ENCODE measurements at regions not wholly inside any gene's neighbourhood (a gene's known extent, or its start where the extent isn't known, plus 50 kb on each side); places are given as distances from the start of the nearest gene placed in this dataset.
"Not testable (repeated sequence)": the region's sequence is repeated elsewhere in the genome, so short reads cannot be mapped to it uniquely, and the experiment has no call there.

- H3K36me3 ChIP-seq (ENCODE audit: control insufficient read depth in 5 of 5, insufficient read depth in 5 of 5, low read length in 5 of 5) = no peaks in the 10 kb centered on the region
- H3K27ac ChIP-seq (ENCODE audit: low read depth, low read length) = no peak overlapping the region
- no peaks in the 10 kb centered on the region for H3K27me3 ChIP-seq (ENCODE audit: control insufficient read depth in 5 of 5, insufficient read depth in 4 of 5, low read length in 5 of 5)
- H3K4me1 ChIP-seq (ENCODE audit: control insufficient read depth in 5 of 5, insufficient read depth in 5 of 5, low read length in 5 of 5) = peaks cover 0 to 22% (median 16%) of the 10 kb centered on the region in 5 donors
- H3K4me3 ChIP-seq (ENCODE audit: low read depth in 1 of 5, low read length in 5 of 5) = no peak overlapping the region
- H3K9me3 ChIP-seq (ENCODE audit: control insufficient read depth in 5 of 5, low read length in 5 of 5) = no peaks in the 10 kb centered on the region
- no peak overlapping the region for H3K9ac ChIP-seq (ENCODE audit: low read length in 5 of 5)
These were observed 516.9 kb upstream of the TBL1XR1 start for GRCh38 chr3:177713928-177714900.

GRCh38 chr3:177714945-177715344 is 517.7 kb upstream of the TBL1XR1 start:
- Histone ChIP-seq H3K27me3 (ENCODE audit: control insufficient read depth in 5 of 5, insufficient read depth in 4 of 5, low read length in 5 of 5) (no peaks in the 10 kb centered on the region), H3K36me3 (ENCODE audit: control insufficient read depth in 5 of 5, insufficient read depth in 5 of 5, low read length in 5 of 5) (no peaks in the 10 kb centered on the region), H3K4me1 (ENCODE audit: control insufficient read depth in 5 of 5, insufficient read depth in 5 of 5, low read length in 5 of 5) (peaks cover 0 to 22% (median 16%) of the 10 kb centered on the region in 5 donors), H3K4me3 (ENCODE audit: low read depth in 1 of 5, low read length in 5 of 5) (no peak overlapping the region), H3K9me3 (ENCODE audit: control insufficient read depth in 5 of 5, low read length in 5 of 5) (no peaks in the 10 kb centered on the region), H3K27ac (ENCODE audit: low read depth, low read length) (no peak overlapping the region), H3K9ac (ENCODE audit: low read length in 5 of 5) (no peak overlapping the region)

GRCh38 chr3:177715980-177716379 is 518.7 kb upstream of the TBL1XR1 start:
- Histone ChIP-seq H3K36me3 (ENCODE audit: control insufficient read depth in 5 of 5, insufficient read depth in 5 of 5, low read length in 5 of 5) (no peaks in the 10 kb centered on the region), H3K27ac (ENCODE audit: low read depth, low read length) (no peak overlapping the region), H3K9ac (ENCODE audit: low read length in 5 of 5) (no peak overlapping the region), H3K4me1 (ENCODE audit: control insufficient read depth in 5 of 5, insufficient read depth in 5 of 5, low read length in 5 of 5) (peaks cover 0 to 22% (median 16%) of the 10 kb centered on the region in 5 donors), H3K27me3 (ENCODE audit: control insufficient read depth in 5 of 5, insufficient read depth in 4 of 5, low read length in 5 of 5) (no peaks in the 10 kb centered on the region), H3K9me3 (ENCODE audit: control insufficient read depth in 5 of 5, low read length in 5 of 5) (no peaks in the 10 kb centered on the region), H3K4me3 (ENCODE audit: low read depth in 1 of 5, low read length in 5 of 5) (no peak overlapping the region)

GRCh38 chr3:177720927-177721326 is 523.6 kb upstream of the TBL1XR1 start:
- peaks cover 3 to 43% (median 38%) of the 10 kb centered on the region in 5 donors for H3K4me1 ChIP-seq (ENCODE audit: control insufficient read depth in 5 of 5, insufficient read depth in 5 of 5, low read length in 5 of 5)
- H3K27ac ChIP-seq (ENCODE audit: low read depth, low read length); H3K27me3 ChIP-seq (ENCODE audit: control insufficient read depth in 5 of 5, insufficient read depth in 4 of 5, low read length in 5 of 5); H3K4me3 ChIP-seq (ENCODE audit: low read depth in 1 of 5, low read length in 5 of 5); H3K36me3 ChIP-seq (ENCODE audit: control insufficient read depth in 5 of 5, insufficient read depth in 5 of 5, low read length in 5 of 5); H3K9me3 ChIP-seq (ENCODE audit: control insufficient read depth in 5 of 5, low read length in 5 of 5); H3K9ac ChIP-seq (ENCODE audit: low read length in 5 of 5): not testable (repeated sequence)

- H3K27ac ChIP-seq (ENCODE audit: low read depth, low read length) = no peak overlapping the region
- no peaks in the 10 kb centered on the region for H3K9me3 ChIP-seq (ENCODE audit: control insufficient read depth in 5 of 5, low read length in 5 of 5)
- no peak overlapping the region for H3K9ac ChIP-seq (ENCODE audit: low read length in 5 of 5)
- no peaks in the 10 kb centered on the region for H3K27me3 ChIP-seq (ENCODE audit: control insufficient read depth in 5 of 5, insufficient read depth in 4 of 5, low read length in 5 of 5)
- H3K36me3 ChIP-seq (ENCODE audit: control insufficient read depth in 5 of 5, insufficient read depth in 5 of 5, low read length in 5 of 5) = no peaks in the 10 kb centered on the region
- H3K4me3 ChIP-seq (ENCODE audit: low read depth in 1 of 5, low read length in 5 of 5) = no peak overlapping the region
- peaks cover 3 to 50% (median 44%) of the 10 kb centered on the region in 5 donors for H3K4me1 ChIP-seq (ENCODE audit: control insufficient read depth in 5 of 5, insufficient read depth in 5 of 5, low read length in 5 of 5)
These were observed 524.8 kb upstream of the TBL1XR1 start for GRCh38 chr3:177721864-177722785.

- Histone ChIP-seq H3K27me3 (ENCODE audit: control insufficient read depth in 5 of 5, insufficient read depth in 4 of 5, low read length in 5 of 5) (no peaks in the 10 kb centered on the region), H3K27ac (ENCODE audit: low read depth, low read length) (peak overlapping the region; percentile 37), H3K36me3 (ENCODE audit: control insufficient read depth in 5 of 5, insufficient read depth in 5 of 5, low read length in 5 of 5) (no peaks in the 10 kb centered on the region), H3K9ac (ENCODE audit: low read length in 5 of 5) (peak overlapping the region in 1 of 5 donors; percentile 9), H3K4me1 (ENCODE audit: control insufficient read depth in 5 of 5, insufficient read depth in 5 of 5, low read length in 5 of 5) (peaks cover 3 to 50% (median 44%) of the 10 kb centered on the region in 5 donors), H3K9me3 (ENCODE audit: control insufficient read depth in 5 of 5, low read length in 5 of 5) (no peaks in the 10 kb centered on the region), H3K4me3 (ENCODE audit: low read depth in 1 of 5, low read length in 5 of 5) (no peak overlapping the region)
These were observed 526.8 kb upstream of the TBL1XR1 start for GRCh38 chr3:177724020-177724638.

GRCh38 chr3:177725165-177725564 is 527.9 kb upstream of the TBL1XR1 start:
- Histone ChIP-seq H3K36me3 (ENCODE audit: control insufficient read depth in 5 of 5, insufficient read depth in 5 of 5, low read length in 5 of 5) (no peaks in the 10 kb centered on the region), H3K27ac (ENCODE audit: low read depth, low read length) (peak overlapping the region; percentile 37), H3K9me3 (ENCODE audit: control insufficient read depth in 5 of 5, low read length in 5 of 5) (no peaks in the 10 kb centered on the region), H3K4me1 (ENCODE audit: control insufficient read depth in 5 of 5, insufficient read depth in 5 of 5, low read length in 5 of 5) (peaks cover 3 to 58% (median 54%) of the 10 kb centered on the region in 5 donors), H3K27me3 (ENCODE audit: control insufficient read depth in 5 of 5, insufficient read depth in 4 of 5, low read length in 5 of 5) (no peaks in the 10 kb centered on the region), H3K4me3 (ENCODE audit: low read depth in 1 of 5, low read length in 5 of 5) (peak overlapping the region in 1 of 5 donors; percentile 7), H3K9ac (ENCODE audit: low read length in 5 of 5) (no peak overlapping the region)

GRCh38 chr3:177726807-177727206 is 529.5 kb upstream of the TBL1XR1 start:
- H3K9me3 ChIP-seq (ENCODE audit: control insufficient read depth in 5 of 5, low read length in 5 of 5) = no peaks in the 10 kb centered on the region
- no peaks in the 10 kb centered on the region for H3K36me3 ChIP-seq (ENCODE audit: control insufficient read depth in 5 of 5, insufficient read depth in 5 of 5, low read length in 5 of 5)
- H3K4me1 ChIP-seq (ENCODE audit: control insufficient read depth in 5 of 5, insufficient read depth in 5 of 5, low read length in 5 of 5) = peaks cover 3 to 64% (median 57%) of the 10 kb centered on the region in 5 donors
- H3K9ac ChIP-seq (ENCODE audit: low read length in 5 of 5) = no peak overlapping the region
- no peak overlapping the region for H3K27ac ChIP-seq (ENCODE audit: low read depth, low read length)
- H3K27me3 ChIP-seq (ENCODE audit: control insufficient read depth in 5 of 5, insufficient read depth in 4 of 5, low read length in 5 of 5) = no peaks in the 10 kb centered on the region
- H3K4me3 ChIP-seq (ENCODE audit: low read depth in 1 of 5, low read length in 5 of 5) = no peak overlapping the region

- Histone ChIP-seq H3K4me3 (ENCODE audit: low read depth in 1 of 5, low read length in 5 of 5) (no peak overlapping the region), H3K4me1 (ENCODE audit: control insufficient read depth in 5 of 5, insufficient read depth in 5 of 5, low read length in 5 of 5) (peaks cover 3 to 33% (median 28%) of the 10 kb centered on the region in 5 donors), H3K9ac (ENCODE audit: low read length in 5 of 5) (no peak overlapping the region), H3K27ac (ENCODE audit: low read depth, low read length) (peak overlapping the region; percentile 78), H3K36me3 (ENCODE audit: control insufficient read depth in 5 of 5, insufficient read depth in 5 of 5, low read length in 5 of 5) (no peaks in the 10 kb centered on the region), H3K9me3 (ENCODE audit: control insufficient read depth in 5 of 5, low read length in 5 of 5) (no peaks in the 10 kb centered on the region), H3K27me3 (ENCODE audit: control insufficient read depth in 5 of 5, insufficient read depth in 4 of 5, low read length in 5 of 5) (no peaks in the 10 kb centered on the region)
These were observed 532.8 kb upstream of the TBL1XR1 start for GRCh38 chr3:177729956-177730681.
